ENCODE measurements at regions not wholly inside any gene's neighbourhood (a gene's known extent, or its start where the extent isn't known, plus 50 kb on each side); places are given as distances from the start of the nearest gene placed in this dataset.

DNA sequence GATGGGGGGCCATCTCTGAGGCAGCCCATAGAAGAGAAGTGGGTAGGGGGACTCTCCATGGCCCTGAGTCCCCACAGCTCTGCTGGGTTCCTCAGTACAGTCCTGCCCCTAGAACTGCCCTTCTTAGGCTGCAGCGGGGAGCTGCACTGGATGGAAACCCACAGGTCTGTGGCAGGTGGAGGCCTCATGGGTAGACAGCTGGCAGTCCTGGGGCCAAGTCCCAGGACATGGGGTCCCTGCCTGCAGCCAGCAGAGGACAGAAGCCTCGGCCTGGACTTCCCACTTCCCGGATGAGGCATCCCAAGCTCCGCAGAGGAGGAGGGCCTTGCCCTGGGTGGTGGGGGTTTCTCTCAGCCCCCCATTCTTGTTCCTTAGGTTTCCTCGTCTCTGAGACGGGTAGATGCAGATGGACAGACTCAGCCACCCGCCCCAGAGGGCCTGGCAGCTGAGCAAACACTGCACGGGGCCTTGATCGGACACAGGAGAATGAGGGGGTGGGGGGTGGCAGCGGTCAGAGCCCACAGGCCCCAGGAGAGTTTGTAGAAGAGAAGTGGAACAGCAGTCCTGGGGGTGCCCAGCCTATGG, 153.8 kb downstream of the C9orf50 start:
- no peak for TF ChIP-seq POLR2AphosphoS5 (IDR thresholded peaks at IDR 0.05; ENCODE audit: low read depth)
- TF ChIP-seq, protein P1, sequence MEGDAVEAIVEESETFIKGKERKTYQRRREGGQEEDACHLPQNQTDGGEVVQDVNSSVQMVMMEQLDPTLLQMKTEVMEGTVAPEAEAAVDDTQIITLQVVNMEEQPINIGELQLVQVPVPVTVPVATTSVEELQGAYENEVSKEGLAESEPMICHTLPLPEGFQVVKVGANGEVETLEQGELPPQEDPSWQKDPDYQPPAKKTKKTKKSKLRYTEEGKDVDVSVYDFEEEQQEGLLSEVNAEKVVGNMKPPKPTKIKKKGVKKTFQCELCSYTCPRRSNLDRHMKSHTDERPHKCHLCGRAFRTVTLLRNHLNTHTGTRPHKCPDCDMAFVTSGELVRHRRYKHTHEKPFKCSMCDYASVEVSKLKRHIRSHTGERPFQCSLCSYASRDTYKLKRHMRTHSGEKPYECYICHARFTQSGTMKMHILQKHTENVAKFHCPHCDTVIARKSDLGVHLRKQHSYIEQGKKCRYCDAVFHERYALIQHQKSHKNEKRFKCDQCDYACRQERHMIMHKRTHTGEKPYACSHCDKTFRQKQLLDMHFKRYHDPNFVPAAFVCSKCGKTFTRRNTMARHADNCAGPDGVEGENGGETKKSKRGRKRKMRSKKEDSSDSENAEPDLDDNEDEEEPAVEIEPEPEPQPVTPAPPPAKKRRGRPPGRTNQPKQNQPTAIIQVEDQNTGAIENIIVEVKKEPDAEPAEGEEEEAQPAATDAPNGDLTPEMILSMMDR (IDR thresholded peaks at IDR 0.05; ENCODE audit: insufficient read depth, low read length): no peak
- TF ChIP-seq, protein P2, sequence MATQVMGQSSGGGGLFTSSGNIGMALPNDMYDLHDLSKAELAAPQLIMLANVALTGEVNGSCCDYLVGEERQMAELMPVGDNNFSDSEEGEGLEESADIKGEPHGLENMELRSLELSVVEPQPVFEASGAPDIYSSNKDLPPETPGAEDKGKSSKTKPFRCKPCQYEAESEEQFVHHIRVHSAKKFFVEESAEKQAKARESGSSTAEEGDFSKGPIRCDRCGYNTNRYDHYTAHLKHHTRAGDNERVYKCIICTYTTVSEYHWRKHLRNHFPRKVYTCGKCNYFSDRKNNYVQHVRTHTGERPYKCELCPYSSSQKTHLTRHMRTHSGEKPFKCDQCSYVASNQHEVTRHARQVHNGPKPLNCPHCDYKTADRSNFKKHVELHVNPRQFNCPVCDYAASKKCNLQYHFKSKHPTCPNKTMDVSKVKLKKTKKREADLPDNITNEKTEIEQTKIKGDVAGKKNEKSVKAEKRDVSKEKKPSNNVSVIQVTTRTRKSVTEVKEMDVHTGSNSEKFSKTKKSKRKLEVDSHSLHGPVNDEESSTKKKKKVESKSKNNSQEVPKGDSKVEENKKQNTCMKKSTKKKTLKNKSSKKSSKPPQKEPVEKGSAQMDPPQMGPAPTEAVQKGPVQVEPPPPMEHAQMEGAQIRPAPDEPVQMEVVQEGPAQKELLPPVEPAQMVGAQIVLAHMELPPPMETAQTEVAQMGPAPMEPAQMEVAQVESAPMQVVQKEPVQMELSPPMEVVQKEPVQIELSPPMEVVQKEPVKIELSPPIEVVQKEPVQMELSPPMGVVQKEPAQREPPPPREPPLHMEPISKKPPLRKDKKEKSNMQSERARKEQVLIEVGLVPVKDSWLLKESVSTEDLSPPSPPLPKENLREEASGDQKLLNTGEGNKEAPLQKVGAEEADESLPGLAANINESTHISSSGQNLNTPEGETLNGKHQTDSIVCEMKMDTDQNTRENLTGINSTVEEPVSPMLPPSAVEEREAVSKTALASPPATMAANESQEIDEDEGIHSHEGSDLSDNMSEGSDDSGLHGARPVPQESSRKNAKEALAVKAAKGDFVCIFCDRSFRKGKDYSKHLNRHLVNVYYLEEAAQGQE (IDR thresholded peaks at IDR 0.05; ENCODE audit: insufficient replicate concordance, low read depth): no peak

Data from HL-60 (cell line).